ENCODE measurements at regions not wholly inside any gene's neighbourhood (a gene's known extent, or its start where the extent isn't known, plus 50 kb on each side); places are given as distances from the start of the nearest gene placed in this dataset.

GRCh38 chr20:40811004-40811403, 122.0 kb upstream of the MAFB start:
- DNase-seq (ENCODE audit: low read depth, low spot score) = no peak
- peaks cover 0 to 10% of the 10 kb centered on the region in 2 experiments; a peak in 1 of 4 replicates for H3K4me1 ChIP-seq (ENCODE audit: control insufficient read depth in 1 of 2, insufficient read depth in 2 of 2, low read length in 2 of 2)
- H3K27me3 ChIP-seq (ENCODE audit: insufficient read depth, low read length) = peaks cover 21% of the 10 kb centered on the region
- intact Hi-C loops (cut with micrococcal nuclease) = no loop called here
- no TSS peak for BruUV-seq (replicated peaks)
- ChIA-PET CTCF (interaction anchor here (0.8 to 1.6 kb wide), 2 partner anchors 13 to 152 kb away, joined by 4 to 6 read pairs; no protein-coding TSS in a partner anchor), POLR2A (no interaction called here), RAD21 (ENCODE audit: low non-redundant PET in 1 of 2, low total read pairs in 2 of 2, uncharacterized antibody in 2 of 2, unreplicated experiment in 2 of 2) (no interaction called here)
- H3K9me2 ChIP-seq (ENCODE audit: insufficient read depth) = no peaks in the 10 kb centered on the region
- TF ChIP-seq CTCF (IDR thresholded peaks at IDR 0.05 in 2 of 3, conservative IDR thresholded peaks at IDR 0.05 in 1 of 3; ENCODE audit: borderline replicate concordance in 1 of 3, insufficient read depth in 1 of 3, low read depth in 2 of 3, low read length in 2 of 3) (no peak), TCF7L2 (IDR thresholded peaks at IDR 0.05; ENCODE audit: borderline replicate concordance, extremely low read depth, insufficient read depth, insufficient read length) (no peak), SIN3A (IDR thresholded peaks at IDR 0.05; ENCODE audit: low read depth) (no peak), FOSL1 (IDR thresholded peaks at IDR 0.05; ENCODE audit: low read depth) (no peak), POLR2A (IDR thresholded peaks at IDR 0.05; ENCODE audit: borderline replicate concordance, extremely low read depth, insufficient read depth, insufficient read length) (no peak), EZH2 (IDR thresholded peaks at IDR 0.05) (no peak), SRF (IDR thresholded peaks at IDR 0.05; ENCODE audit: low read depth) (no peak), ZFX (IDR thresholded peaks at IDR 0.05) (no peak), SP1 (IDR thresholded peaks at IDR 0.05; ENCODE audit: low read depth) (no peak), ZNF274 (IDR thresholded peaks at IDR 0.05; ENCODE audit: low read depth, low read length) (no peak), YY1 (IDR thresholded peaks at IDR 0.05; ENCODE audit: extremely low read depth, insufficient replicate concordance, low read depth, low read length) (no peak)
- ATAC-seq = no peak
- H3K27ac ChIP-seq (ENCODE audit: low read depth, low read length) = no peak overlapping the region
- no peak overlapping the region for H3K4me2 ChIP-seq (ENCODE audit: low read length)
- no peak overlapping the region for H3K4me3 ChIP-seq (replicated peaks in 1 of 2; ENCODE audit: low read depth in 1 of 2, low read length in 2 of 2)
- no peak overlapping the region for H2AFZ ChIP-seq (ENCODE audit: low read depth, low read length, poor library complexity, severe bottlenecking)
- no peaks in the 10 kb centered on the region for H4K20me1 ChIP-seq (ENCODE audit: insufficient read depth)
- H3K79me2 ChIP-seq (ENCODE audit: insufficient read depth, low read length) = no peaks in the 10 kb centered on the region
- H3K9me3 ChIP-seq (ENCODE audit: control insufficient read depth in 1 of 2, insufficient read depth in 1 of 2, low read depth in 1 of 2, low read length in 2 of 2) = no peaks in the 10 kb centered on the region
- H3K36me3 ChIP-seq (ENCODE audit: control insufficient read depth in 1 of 2, insufficient read depth in 2 of 2, low read length in 2 of 2) = no peaks in the 10 kb centered on the region
- no peak overlapping the region for H3K9ac ChIP-seq (ENCODE audit: low read length)
